NCI-H526 (cell line): ENCODE measurements at regions not wholly inside any gene's neighbourhood (a gene's known extent, or its start where the extent isn't known, plus 50 kb on each side); places are given as distances from the start of the nearest gene placed in this dataset.

Source experiments
- DNase-seq, 2 experiments: peaks; one replicate each; lab custom pipeline; 2025; lab: John Stamatoyannopoulos, UW

- DNase-seq, result no peak
Observed at GRCh38 chr22:47736186-47737034, 974.0 kb downstream of the TBC1D22A start.

GRCh38 chr22:47734511-47734910, 972.1 kb downstream of the TBC1D22A start:
- no peak for DNase-seq

DNA sequence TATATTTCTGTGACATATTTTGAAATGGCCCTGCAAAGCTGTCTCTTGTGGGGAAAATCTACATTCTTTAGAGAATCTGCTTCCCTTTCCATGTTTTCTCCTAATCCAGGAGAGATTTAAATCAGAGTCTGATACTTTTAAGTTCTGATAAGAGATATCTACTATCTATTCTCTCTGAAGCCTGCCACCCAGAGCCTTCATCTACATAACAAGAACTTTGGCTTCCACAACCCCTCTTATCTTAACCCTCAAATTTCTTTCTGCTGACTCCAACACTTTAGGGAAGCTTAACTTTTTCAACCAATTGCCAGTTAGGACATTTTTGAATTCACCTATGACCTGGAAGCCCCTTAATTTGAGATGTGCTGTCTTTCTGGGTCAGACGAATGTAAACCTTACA, 965.2 kb downstream of the TBC1D22A start:
- no peak for DNase-seq

DNA sequence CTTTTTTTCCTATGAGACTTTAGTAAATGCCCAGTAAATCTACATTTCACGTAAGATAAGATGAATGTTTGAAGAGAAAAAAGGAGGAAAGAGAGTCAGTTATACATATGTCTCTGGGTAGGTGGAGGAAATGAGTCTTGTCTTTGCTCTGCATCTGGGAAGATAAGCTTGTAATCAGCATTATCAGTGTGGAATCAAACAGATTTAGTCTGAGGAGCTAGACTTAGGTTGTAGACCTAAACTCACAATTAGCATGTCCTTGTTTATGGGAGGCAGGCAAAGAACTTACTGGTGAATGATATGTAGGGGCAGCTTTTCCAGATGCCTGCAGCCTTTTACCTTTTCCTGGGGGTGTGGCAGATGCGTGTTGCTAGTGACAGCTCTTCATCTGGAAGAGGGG, 962.3 kb downstream of the TBC1D22A start:
- no peak for DNase-seq

GRCh38 chr22:47724030-47724429, 961.6 kb downstream of the TBC1D22A start:
- no peak for DNase-seq

DNA sequence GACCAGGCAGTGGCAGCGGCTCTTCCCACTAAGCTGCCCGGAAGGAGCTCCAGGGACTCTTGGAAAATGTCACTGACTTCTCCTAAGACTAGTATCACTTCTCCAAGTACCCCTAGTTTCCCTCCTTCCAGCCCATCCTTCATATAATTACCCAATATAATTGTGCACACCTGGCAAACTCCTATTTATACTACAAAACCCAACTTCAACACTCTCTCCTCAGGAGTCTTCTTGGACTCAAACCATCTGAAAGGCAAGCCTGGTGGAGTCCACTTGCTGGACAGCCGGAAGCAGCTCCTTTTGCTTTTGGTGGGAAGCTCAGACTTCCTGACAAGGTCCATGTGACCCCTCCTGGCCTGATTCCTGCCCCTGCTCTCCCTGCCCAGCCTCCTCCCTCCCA, 955.9 kb downstream of the TBC1D22A start:
- no peak for DNase-seq

DNA sequence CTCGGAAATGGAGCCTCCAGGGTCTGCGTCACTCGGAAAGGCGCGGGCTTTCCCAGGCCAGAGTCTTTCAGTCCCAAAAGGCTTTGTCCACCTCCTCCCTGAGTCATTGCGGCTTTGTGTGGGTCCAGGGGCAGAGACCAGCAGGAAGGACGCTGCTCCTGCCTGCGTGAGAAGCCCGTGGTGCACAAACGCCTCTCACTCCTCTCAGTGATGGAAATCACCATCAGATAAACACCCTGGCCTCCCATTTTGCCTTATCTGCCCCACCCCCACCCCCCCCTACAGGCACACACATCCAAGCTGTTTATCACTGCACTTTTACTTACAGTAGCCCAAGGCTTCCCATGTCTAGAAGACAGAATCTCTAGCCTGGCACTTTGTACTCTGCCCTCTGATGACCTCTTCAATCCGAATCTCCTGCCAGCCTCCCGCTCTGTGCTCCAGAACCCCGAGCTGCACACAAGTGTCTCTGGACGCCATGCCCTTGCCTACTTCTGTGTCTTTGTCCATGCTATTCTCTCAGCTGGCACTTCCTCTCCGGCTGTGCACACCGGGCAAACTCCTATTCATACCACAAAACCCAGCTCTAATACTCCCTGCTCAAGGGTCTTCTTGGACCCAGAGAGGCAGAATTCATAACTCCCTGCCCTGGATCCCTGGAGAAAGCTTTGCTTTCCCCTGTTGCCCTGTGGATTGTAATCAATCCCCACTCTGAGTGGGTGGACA, 954.6 kb downstream of the TBC1D22A start:
- DNase-seq, result no peak

DNA sequence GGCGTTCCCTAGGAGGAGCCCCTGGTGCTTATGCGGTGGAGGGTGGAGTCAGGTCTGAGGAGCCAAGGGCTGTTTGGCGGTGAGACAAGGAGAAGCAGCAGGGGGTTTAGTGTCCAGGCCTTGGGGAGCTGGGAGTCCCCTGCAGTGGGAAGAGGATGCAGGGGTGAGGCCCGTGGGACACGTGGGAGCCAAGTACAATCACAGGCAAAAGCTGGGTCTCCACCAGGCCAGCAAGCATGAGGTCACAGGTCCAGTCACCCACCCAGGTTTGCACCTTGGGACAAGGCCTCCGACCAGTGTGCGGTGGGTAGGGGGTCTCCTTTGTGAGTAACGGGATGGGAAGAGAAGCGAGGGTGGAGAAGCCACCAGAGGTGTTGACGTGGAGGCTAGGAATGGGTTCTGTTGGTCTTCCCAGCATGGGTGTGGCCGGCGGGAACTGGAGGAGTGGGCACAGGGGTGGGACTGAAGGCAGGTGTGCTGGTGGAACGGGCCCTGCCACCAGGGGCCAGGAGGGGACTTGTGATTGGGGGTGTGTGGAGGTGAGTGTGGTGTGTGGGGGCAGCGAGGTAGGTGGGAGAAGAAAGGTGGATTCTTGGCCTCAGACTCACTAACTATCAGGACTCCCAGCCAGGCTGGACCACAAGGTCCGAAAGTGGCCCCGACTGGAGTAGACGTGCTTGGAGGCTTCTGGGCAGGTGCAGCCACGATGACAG, 953.6 kb downstream of the TBC1D22A start:
- DNase-seq, result no peak

- DNase-seq, result no peak
Observed at GRCh38 chr22:47713941-47714340, 951.5 kb downstream of the TBC1D22A start.

GRCh38 chr22:47710135-47710534, 947.7 kb downstream of the TBC1D22A start:
- DNase-seq, result no peak

DNA sequence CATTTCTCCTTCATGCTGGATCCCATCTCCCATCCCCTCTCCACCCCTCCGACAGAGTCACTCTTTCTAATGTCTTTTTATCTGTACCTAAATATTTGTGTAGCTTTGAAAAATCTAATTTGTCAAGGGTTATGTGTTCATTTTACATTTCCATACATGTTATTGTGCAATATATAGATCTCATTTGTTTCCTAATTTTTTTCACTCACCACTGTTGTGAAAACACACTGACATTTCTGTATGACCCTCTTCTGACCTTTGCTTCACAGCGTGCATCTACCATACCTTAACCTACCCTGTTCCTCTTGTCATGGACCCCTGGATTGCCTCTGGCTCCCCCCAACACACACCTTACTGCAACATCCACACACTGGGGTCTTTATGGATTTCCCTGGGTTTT, 942.9 kb downstream of the TBC1D22A start:
- no peak for DNase-seq

DNA sequence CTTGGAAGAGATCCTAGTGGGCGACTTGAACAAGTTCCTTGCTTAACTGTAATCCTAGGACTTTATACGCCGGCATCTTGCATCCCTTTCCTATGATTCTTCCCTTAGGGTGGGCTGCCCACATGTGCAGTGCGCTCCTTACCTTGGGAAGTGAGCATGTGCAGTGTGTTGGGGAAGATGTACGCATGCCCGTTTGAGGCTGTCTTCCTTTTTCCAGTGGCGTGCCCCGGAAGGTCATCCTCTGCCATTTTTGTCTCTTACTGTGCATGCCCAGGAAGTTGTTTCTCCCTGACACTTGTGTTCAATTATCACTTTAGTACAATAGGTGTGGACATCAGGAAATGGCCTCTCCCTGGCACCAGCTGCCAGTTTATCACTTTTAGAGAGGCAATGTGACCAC, 936.5 kb downstream of the TBC1D22A start:
- no peak for DNase-seq

DNA sequence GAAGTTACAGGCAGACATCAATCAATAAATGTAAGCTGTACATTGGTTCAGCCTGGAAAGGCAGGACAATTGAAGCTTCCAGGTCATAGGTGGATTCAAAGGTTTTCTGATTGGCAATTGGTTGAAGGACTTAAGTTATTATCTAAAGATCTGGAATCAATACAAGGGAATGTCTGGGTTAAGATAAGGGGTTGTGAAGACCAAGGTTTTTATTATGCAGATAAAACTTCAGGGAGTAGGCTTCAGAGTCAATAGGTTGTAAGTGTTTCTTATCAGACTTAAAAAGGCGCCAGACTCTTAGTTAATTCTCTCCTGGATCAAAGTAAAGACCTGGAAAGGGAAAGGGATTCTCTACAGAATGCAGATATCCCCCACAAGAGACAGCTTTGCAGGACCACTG, 935.4 kb downstream of the TBC1D22A start:
- no peak for DNase-seq

- DNase-seq, result no peak
Observed at GRCh38 chr22:47696776-47697175, 934.3 kb downstream of the TBC1D22A start.

GRCh38 chr22:47695176-47695575, 932.7 kb downstream of the TBC1D22A start:
- no peak for DNase-seq

- DNase-seq, result no peak
Observed at GRCh38 chr22:47694536-47695130, 932.2 kb downstream of the TBC1D22A start.

DNA sequence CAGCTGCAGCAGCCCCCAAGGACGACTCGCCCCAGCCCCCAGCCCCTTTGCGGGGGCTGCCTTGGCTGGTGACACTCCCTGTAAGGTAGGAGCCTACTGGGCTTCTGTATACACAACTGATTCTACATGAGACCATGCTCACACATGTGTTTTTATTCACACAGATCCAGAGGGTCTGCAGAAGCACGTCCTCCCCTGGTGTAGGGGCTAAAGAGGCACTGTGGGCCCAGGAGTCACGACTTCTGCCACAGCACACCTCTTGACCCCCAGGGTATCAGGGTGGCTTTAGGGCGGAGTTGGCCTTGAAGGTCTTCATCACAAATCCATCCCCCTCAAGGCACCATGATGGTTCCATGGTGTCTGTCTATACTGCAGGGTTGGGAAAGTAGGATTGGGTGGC, 931.2 kb downstream of the TBC1D22A start:
- DNase-seq, result no peak

DNA sequence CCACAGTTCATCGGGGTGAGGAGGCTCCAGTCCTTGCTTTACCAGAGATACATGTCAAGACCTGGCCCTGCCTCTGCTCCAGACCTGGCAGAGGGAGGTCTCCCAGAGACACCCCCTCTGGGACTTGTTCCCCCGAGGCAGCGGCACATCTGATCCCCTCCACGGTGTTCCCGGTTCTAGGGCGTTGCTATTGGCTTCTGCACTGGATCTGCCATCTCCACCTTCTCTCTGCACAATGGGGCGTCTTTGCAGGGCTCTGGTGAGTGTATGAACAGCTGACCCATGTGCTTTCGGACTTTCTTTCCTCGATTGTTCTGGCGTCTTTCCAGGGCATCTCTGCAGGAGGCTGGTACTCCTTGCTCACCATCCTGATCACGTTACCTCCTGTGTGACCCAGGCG, 930.4 kb downstream of the TBC1D22A start:
- DNase-seq, result no peak

GRCh38 chr22:47691152-47691895, 928.9 kb downstream of the TBC1D22A start:
- no peak for DNase-seq

- no peak for DNase-seq
Observed at GRCh38 chr22:47690586-47690985, 928.1 kb downstream of the TBC1D22A start.

- DNase-seq, result no peak
Observed at GRCh38 chr22:47690166-47690565, 927.7 kb downstream of the TBC1D22A start.

- DNase-seq, result no peak
Observed at GRCh38 chr22:47687776-47688175, 925.3 kb downstream of the TBC1D22A start.
